ENCODE measurements at regions not wholly inside any gene's neighbourhood (a gene's known extent, or its start where the extent isn't known, plus 50 kb on each side); places are given as distances from the start of the nearest gene placed in this dataset.

GRCh38 chr14:97276573-97276972 is 479.4 kb downstream of the VRK1 start:
- no peaks in the 10 kb centered on the region for H3K9me3 ChIP-seq
- no peak overlapping the region for H3K4me3 ChIP-seq (replicated peaks in 1 of 3)
- TF ChIP-seq CTCF (IDR thresholded peaks at IDR 0.05): no peak
- no peak for TF ChIP-seq POLR2A (IDR thresholded peaks at IDR 0.05)
- no peak for DNase-seq
- H3K4me1 ChIP-seq: no peaks in the 10 kb centered on the region
- no peaks in the 10 kb centered on the region for H3K27me3 ChIP-seq
- no peaks in the 10 kb centered on the region for H3K36me3 ChIP-seq
- H3K27ac ChIP-seq: no peak overlapping the region
- 72 to 82% methylated on average over 4 of the region's 4 CpGs for WGBS, 2 donors
- intact Hi-C loops (cut with DNase I): no loop called here

GRCh38 chr14:97277711-97278110 is 480.5 kb downstream of the VRK1 start:
- Histone ChIP-seq H3K27ac (no peak overlapping the region), H3K36me3 (no peaks in the 10 kb centered on the region), H3K4me3 (replicated peaks in 1 of 3) (no peak overlapping the region), H3K4me1 (no peaks in the 10 kb centered on the region), H3K27me3 (no peaks in the 10 kb centered on the region), H3K9me3 (no peaks in the 10 kb centered on the region)
- intact Hi-C loops (cut with DNase I): no loop called here
- no peak for DNase-seq
- WGBS, 2 donors: 25 to 32% methylated on average over 9 of the region's 9 CpGs
- TF ChIP-seq POLR2A (IDR thresholded peaks at IDR 0.05): no peak
- TF ChIP-seq CTCF (IDR thresholded peaks at IDR 0.05): no peak

- intact Hi-C loops (cut with DNase I): no loop called here
- H3K36me3 ChIP-seq: no peaks in the 10 kb centered on the region
- no peaks in the 10 kb centered on the region for H3K9me3 ChIP-seq
- H3K27me3 ChIP-seq: no peaks in the 10 kb centered on the region
- H3K4me3 ChIP-seq (replicated peaks in 1 of 3): no peak overlapping the region
- no peak for TF ChIP-seq POLR2A (IDR thresholded peaks at IDR 0.05)
- no peak for TF ChIP-seq CTCF (IDR thresholded peaks at IDR 0.05)
- peak in 1 of 2 donors; percentile 15 for DNase-seq
- no peak overlapping the region for H3K27ac ChIP-seq
- no peaks in the 10 kb centered on the region for H3K4me1 ChIP-seq
- 70 to 75% methylated on average over 10 of the region's 10 CpGs for WGBS, 2 donors
Measured at GRCh38 chr14:97280526-97280925, 483.3 kb downstream of the VRK1 start.

- H3K4me3 ChIP-seq (replicated peaks in 1 of 3): no peak overlapping the region
- no peaks in the 10 kb centered on the region for H3K36me3 ChIP-seq
- DNase-seq: no peak
- TF ChIP-seq POLR2A (IDR thresholded peaks at IDR 0.05) (no peak), CTCF (IDR thresholded peaks at IDR 0.05) (no peak)
- no peaks in the 10 kb centered on the region for H3K27me3 ChIP-seq
- 54 to 68% methylated on average over 3 of the region's 3 CpGs for WGBS, 2 donors
- H3K27ac ChIP-seq: no peak overlapping the region
- intact Hi-C loops (cut with DNase I): no loop called here
- H3K4me1 ChIP-seq: no peaks in the 10 kb centered on the region
- no peaks in the 10 kb centered on the region for H3K9me3 ChIP-seq
Measured at GRCh38 chr14:97281741-97282140, 484.6 kb downstream of the VRK1 start.

- Histone ChIP-seq H3K4me3 (replicated peaks in 1 of 3) (no peak overlapping the region), H3K36me3 (no peaks in the 10 kb centered on the region), H3K27me3 (no peaks in the 10 kb centered on the region), H3K4me1 (no peaks in the 10 kb centered on the region), H3K9me3 (no peaks in the 10 kb centered on the region), H3K27ac (no peak overlapping the region)
- DNase-seq: no peak
- 76 to 79% methylated on average over 7 of the region's 7 CpGs for WGBS, 2 donors
- TF ChIP-seq CTCF (IDR thresholded peaks at IDR 0.05) (no peak), POLR2A (IDR thresholded peaks at IDR 0.05) (no peak)
- intact Hi-C loops (cut with DNase I): no loop called here
Measured at GRCh38 chr14:97282210-97283004, 485.2 kb downstream of the VRK1 start.
